Naive thymus-derived CD8-positive, alpha-beta T cell (primary cell): ENCODE measurements at regions not wholly inside any gene's neighbourhood (a gene's known extent, or its start where the extent isn't known, plus 50 kb on each side); places are given as distances from the start of the nearest gene placed in this dataset.

Source experiments
- ATAC-seq, 2 donors: fragments of 150-1000 bp; cut with Tn5 transposase in 1 of 2; sonication (Bioruptor Pico), chemical (Tn5 transposase) in 1 of 2; 1 replicate in 1 of 2; 2 replicates in 1 of 2; pipeline ENCODE4 v1.10.0; 2021; ENCODE audit warnings: mild to moderate bottlenecking in 2 of 2, moderate library complexity in 2 of 2
- POLR2A ChIA-PET: fragments of 350-600 bp; sonication (Branson Sonifier 250); formaldehyde crosslinking; loops from one replicate; lab custom pipeline; 2021; ENCODE audit warnings: antibody characterized with exemption; lab: Charles Lee
- DNase-seq, 10 donors: peaks; one replicate each; pipeline versions ENCODE4 v3.0.0 to v3.0.0-alpha.2; 2020 to 2022
- H3K27ac Mint-ChIP-seq, 10 donors: one replicate each; pipeline ENCODE4 v1.8.0; 2020 to 2022; ENCODE audit warnings: mild to moderate bottlenecking in 10 of 10, mixed read lengths in 10 of 10, moderate library complexity in 4 of 10, inconsistent platforms in 1 of 10
- H3K27me3 Mint-ChIP-seq, 5 donors: one replicate each; pipeline ENCODE4 v1.8.0; 2021 to 2022; ENCODE audit warnings: mixed read lengths in 5 of 5
- H3K36me3 Mint-ChIP-seq, 3 donors: one replicate each; pipeline ENCODE4 v1.8.0; 2020 to 2022; ENCODE audit warnings: mixed read lengths in 3 of 3, mild to moderate bottlenecking in 2 of 3, inconsistent platforms in 1 of 3
- H3K4me1 Mint-ChIP-seq, 4 donors: one replicate each; pipeline ENCODE4 v1.8.0; 2021 to 2022; ENCODE audit warnings: mixed read lengths in 4 of 4
- H3K4me3 Mint-ChIP-seq, 10 donors: one replicate each; pipeline ENCODE4 v1.8.0; 2020 to 2022; ENCODE audit warnings: mild to moderate bottlenecking in 10 of 10, mixed read lengths in 10 of 10, moderate library complexity in 6 of 10, inconsistent platforms in 1 of 10
- H3K9me3 Mint-ChIP-seq, 9 donors: one replicate each; pipeline ENCODE4 v1.8.0; 2020 to 2022; ENCODE audit warnings: mixed read lengths in 9 of 9, mild to moderate bottlenecking in 3 of 9, inconsistent platforms in 1 of 9, moderate library complexity in 1 of 9

DNA sequence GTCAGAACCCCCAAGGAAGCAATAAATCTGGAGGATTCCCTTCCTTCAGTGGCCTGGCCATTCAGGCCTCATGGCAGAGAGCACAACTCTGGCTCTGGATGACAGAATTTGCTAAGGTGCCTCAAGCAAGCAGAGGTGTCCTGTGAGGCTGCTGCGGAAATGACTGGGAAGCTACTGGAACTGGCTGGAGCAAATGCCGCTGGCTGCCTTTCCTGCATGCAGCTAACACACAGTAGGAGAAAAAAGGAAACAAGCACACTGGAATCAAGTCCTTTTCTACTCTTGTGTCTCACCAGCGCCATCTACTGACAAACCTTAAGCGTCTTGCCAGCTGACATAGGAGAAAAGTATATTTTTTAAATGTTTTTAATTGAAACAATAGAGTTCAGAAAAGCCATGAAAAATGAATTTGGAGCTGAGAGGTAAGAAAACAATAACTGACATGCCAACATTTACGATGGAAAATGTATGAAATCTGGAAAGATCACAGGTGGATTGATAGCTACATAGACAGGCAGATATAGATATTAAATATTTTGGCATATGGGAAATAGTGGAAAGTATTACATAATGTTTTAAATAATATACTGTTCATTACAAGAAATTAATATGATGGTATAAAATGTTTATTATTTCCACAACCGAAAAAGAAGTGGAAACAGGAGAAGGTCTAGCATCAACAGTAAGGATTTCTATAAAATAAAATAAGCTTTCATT is 951.6 kb downstream of the ANKRD7 start:
- Mint-ChIP-seq H3K9me3 (no peaks in the 10 kb centered on the region), H3K4me1 (no peaks in the 10 kb centered on the region), H3K27me3 (peaks cover 0 to 1% (median 0%) of the 10 kb centered on the region in 5 donors), H3K4me3 (no peak overlapping the region), H3K36me3 (no peaks in the 10 kb centered on the region), H3K27ac (no peak overlapping the region)
- ATAC-seq (no peak), DNase-seq (no peak)
- POLR2A ChIA-PET, result no interaction called here

DNA sequence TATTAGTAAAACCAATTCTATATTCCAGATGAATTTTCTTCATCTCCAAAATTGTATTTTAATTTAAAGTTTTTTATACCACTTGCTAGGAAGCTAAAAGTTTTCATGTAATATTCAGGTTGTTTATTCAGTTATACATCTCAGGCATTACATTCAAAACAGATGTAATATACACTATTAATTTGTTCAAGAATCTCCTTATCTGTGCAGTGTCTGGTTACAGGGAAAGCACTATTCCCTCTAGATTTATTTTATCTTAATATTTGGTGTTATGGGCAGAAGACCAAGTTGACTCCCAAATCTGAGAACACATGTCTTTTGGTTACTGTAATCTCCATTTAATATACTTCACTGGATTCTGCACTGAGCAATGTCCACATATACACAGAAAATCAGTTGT is 953.4 kb downstream of the ANKRD7 start:
- no peak for ATAC-seq

DNA sequence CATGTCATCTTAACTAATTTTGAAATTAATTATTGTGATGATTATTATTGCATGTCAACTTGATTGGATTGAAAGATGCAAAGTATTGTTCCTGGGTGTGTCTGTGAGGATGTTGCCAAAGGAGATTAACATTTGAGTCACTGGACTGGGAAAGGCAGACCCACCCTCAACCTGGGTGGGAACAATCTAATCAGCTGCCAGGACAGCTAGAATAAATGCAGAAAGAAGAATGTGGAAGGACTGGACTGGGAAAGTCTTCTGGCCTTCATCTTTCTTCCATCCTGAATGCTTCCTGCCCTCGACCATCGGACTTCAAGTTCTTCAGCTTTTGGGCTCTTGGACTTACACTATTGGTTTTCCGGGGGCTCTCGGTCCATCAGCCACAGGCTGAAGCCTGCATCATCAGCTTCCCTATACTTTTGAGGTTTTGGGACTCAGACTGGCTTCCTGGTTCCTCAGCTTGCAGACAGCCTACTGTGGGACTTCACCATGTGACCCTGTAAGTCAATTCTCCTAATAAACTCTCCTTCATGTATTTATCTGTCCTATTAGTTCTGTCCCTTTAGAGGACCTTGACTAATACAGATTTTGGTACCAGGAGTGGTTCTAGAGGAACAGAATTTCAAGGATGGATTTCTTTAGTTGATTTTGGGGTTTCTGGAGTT is 959.8 kb downstream of the ANKRD7 start:
- no peaks in the 10 kb centered on the region for H3K4me1 Mint-ChIP-seq
- H3K36me3 Mint-ChIP-seq, result no peaks in the 10 kb centered on the region
- no peak for DNase-seq
- POLR2A ChIA-PET, result no interaction called here
- H3K4me3 Mint-ChIP-seq, result no peak overlapping the region
- no peak overlapping the region for H3K27ac Mint-ChIP-seq
- H3K27me3 Mint-ChIP-seq, result no peaks in the 10 kb centered on the region
- ATAC-seq, result no peak
- peaks cover 0 to 19% (median 3%) of the 10 kb centered on the region in 9 donors for H3K9me3 Mint-ChIP-seq

More for the DNA sequence above, 953.4 kb downstream of the ANKRD7 start:
- Mint-ChIP-seq H3K4me3 (no peak overlapping the region), H3K27me3 (peaks cover 0 to 1% (median 0%) of the 10 kb centered on the region in 5 donors), H3K9me3 (peaks cover 0 to 9% (median 0%) of the 10 kb centered on the region in 9 donors), H3K4me1 (no peaks in the 10 kb centered on the region), H3K36me3 (no peaks in the 10 kb centered on the region), H3K27ac (no peak overlapping the region)
- POLR2A ChIA-PET, result no interaction called here
- DNase-seq, result no peak

DNA sequence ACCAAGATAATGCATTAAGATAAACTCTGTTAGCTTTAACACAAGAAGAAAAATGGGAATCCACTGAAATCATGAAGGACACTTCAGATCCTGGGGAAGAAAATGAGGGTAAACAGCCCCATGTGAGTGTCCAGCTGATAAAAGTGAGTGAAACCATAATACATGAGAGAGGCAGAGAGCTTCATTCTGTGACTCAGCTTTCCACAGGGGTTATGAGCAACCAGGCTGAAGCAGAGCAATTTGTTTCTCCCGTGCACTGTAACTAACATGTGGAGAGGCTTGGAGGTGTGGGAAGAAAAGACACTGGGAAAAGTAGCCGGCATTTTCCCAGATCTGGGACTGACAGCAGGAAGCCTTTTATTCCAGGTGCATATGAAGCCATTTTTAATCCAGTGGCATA is 971.7 kb downstream of the ANKRD7 start:
- peak overlapping the region in 1 of 10 donors; percentile 40 for H3K27ac Mint-ChIP-seq
- H3K27me3 Mint-ChIP-seq, result no peaks in the 10 kb centered on the region
- POLR2A ChIA-PET, result no interaction called here
- no peak for ATAC-seq
- no peaks in the 10 kb centered on the region for H3K36me3 Mint-ChIP-seq
- H3K4me3 Mint-ChIP-seq, result no peak overlapping the region
- no peaks in the 10 kb centered on the region for H3K4me1 Mint-ChIP-seq
- peaks cover 0 to 8% (median 0%) of the 10 kb centered on the region in 9 donors for H3K9me3 Mint-ChIP-seq
- no peak for DNase-seq

DNA sequence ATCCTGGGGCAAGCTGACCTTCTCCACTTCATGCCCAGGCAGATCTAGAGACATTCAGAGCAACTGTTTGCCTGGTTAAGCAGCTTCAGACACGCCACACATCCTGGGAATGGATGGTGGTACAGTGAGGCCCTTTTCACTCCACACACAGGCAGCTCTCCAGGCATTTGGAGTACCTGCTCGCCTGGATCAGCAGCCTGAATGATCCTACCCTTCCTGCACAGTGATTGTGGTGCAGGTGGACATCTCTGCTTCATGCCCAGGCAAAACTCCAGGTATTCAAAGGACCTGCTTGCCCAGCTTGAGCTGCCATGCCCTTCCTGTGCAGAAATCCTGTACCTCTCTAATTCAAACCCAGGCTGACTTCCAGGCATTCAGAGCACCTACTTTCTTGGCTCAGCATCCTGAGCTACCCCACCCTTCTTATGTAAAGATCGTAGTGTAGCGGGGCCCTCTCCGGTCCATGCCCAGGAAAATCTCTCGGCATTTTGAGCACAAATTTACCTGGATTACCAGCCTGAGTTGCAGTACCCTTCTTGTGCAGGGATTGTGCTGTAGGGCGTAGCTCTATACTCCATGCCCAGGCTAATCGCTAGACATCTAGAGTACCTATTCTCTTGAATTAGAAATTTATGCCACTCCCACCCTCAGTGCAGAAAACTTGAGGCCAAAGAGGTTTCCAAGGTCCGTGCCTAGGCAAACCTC is 972.8 kb downstream of the ANKRD7 start:
- no peak for ATAC-seq
- Mint-ChIP-seq H3K36me3 (no peaks in the 10 kb centered on the region), H3K9me3 (peaks cover 0 to 8% (median 0%) of the 10 kb centered on the region in 9 donors), H3K27ac (no peak overlapping the region), H3K4me1 (no peaks in the 10 kb centered on the region), H3K27me3 (no peaks in the 10 kb centered on the region), H3K4me3 (no peak overlapping the region)
- DNase-seq, result no peak
- POLR2A ChIA-PET, result no interaction called here

DNA sequence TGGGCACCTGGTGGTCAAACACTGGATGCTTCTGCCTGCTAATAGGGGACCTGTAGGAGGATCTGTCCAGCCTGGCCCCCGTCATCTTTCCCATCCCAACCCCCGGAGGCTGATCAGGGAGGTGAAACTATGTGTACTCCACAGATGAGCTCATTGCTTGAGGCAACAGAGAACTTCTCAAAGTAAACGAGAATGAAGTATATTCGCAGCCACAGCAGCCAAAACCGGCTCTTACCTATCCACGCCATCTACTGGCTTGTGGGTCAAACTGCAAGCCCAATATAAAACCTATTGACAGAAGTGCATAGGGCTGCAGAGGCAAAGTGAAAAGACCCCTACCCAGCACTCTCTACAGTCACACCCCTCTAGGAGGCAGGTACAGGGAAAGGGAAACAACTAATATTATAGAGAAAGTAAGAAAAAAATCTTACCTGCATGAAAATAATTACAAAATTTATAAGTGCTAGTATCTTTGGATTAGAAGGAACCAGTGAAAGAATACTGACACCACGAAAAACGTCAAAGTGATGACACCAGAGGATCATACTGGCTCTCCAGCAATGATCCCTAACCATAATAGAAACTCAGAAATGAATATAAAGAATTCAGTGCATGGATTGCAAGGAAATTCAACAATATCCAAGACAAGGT is 973.5 kb downstream of the ANKRD7 start:
- Mint-ChIP-seq H3K27ac (no peak overlapping the region), H3K27me3 (no peaks in the 10 kb centered on the region), H3K4me1 (no peaks in the 10 kb centered on the region), H3K36me3 (no peaks in the 10 kb centered on the region), H3K9me3 (peaks cover 0 to 8% (median 0%) of the 10 kb centered on the region in 9 donors), H3K4me3 (no peak overlapping the region)
- POLR2A ChIA-PET, result no interaction called here
- ATAC-seq (no peak), DNase-seq (no peak)

DNA sequence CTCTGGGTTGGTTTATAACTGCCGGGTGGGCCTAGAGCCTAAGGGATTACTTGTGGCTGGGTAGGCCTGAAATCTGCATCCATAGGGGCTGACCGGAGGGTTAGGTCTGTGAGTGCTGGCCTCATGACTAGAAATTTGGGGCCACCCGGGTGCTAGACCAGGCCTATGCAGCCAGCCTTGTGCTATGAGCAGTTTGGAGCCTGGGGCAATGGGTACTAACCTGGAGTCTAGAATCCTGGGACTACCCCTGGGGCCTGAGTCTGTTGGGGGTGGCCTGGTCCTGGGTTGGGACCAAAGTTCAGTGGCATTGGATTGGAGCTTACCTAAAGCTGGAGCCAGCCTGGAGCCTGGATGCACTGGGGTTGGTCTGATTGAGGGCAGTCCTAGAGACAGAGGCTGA is 995.2 kb downstream of the ANKRD7 start:
- Mint-ChIP-seq H3K4me1 (peaks cover 0 to 2% (median 0%) of the 10 kb centered on the region in 4 donors), H3K27ac (no peak overlapping the region), H3K27me3 (no peaks in the 10 kb centered on the region), H3K9me3 (peaks cover 0 to 15% (median 9%) of the 10 kb centered on the region in 9 donors), H3K4me3 (no peak overlapping the region), H3K36me3 (no peaks in the 10 kb centered on the region)
- DNase-seq (no peak), ATAC-seq (no peak)
- POLR2A ChIA-PET, result no interaction called here

DNA sequence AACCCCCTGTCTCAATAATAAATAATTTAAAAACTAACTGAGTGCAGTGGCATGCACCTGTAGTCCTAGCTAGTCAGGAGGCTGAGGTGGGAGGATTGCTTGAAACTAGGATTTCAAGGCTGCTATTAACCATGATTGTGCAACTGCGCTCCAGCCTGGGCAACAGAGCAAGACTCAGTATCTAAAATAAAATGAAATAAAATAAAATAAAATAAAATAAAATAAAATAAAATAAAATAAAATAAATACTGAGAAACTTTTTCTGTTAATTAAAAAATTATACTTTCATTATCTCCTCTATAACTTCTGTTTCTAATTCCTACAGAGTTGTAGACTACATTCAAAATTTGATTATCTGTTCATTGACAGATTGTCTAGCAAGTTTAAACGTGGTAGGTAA is 999.4 kb downstream of the ANKRD7 start:
- ATAC-seq, result no peak
- no peak overlapping the region for H3K27ac Mint-ChIP-seq
- POLR2A ChIA-PET, result no interaction called here
- H3K9me3 Mint-ChIP-seq, result peaks cover 0 to 23% (median 4%) of the 10 kb centered on the region in 9 donors
- no peaks in the 10 kb centered on the region for H3K27me3 Mint-ChIP-seq
- H3K4me1 Mint-ChIP-seq, result peaks cover 0 to 2% (median 0%) of the 10 kb centered on the region in 4 donors
- no peaks in the 10 kb centered on the region for H3K36me3 Mint-ChIP-seq
- H3K4me3 Mint-ChIP-seq, result no peak overlapping the region
- DNase-seq, result no peak

DNA sequence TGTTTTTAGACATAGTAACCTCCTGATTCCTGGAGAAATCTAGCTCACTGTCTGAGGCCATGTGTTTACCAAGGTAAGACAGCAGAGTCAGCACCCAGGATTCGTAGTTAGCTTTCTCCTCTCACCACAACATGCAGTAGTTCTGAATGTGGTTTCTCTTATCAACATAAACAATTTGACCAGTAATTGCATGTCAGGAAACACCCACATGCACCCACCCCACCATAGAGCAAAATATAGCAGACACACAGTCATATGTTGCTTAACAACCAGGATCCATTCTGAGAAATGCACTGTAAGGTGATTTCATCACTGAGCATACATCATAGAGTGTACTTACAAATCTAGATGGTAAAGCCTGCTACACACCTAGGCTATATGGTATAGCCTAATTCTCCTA is 1004.0 kb downstream of the ANKRD7 start:
- POLR2A ChIA-PET, result no interaction called here
- Mint-ChIP-seq H3K27ac (no peak overlapping the region), H3K4me1 (no peaks in the 10 kb centered on the region), H3K4me3 (no peak overlapping the region), H3K27me3 (no peaks in the 10 kb centered on the region), H3K36me3 (no peaks in the 10 kb centered on the region), H3K9me3 (peaks cover 0 to 23% (median 4%) of the 10 kb centered on the region in 9 donors)
- ATAC-seq (no peak), DNase-seq (no peak)

DNA sequence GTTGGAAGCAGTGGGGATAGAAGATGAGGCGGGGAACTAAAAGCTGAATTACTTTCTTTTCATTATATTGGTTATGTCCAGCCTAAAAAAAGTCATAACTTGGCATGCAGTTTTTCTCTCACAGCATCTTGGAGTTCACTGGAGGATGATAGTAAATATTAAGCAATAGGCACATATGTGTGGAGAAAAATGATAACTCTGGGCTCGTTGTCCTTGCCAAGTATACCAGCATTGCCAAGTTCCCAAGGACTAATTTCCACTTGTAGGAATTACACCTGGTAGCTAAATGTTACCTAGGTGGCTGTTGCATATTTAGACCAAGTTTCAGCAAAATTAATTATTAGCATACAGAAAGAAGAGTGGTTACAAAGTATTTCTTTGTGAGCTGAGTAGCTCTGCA is 1007.6 kb downstream of the ANKRD7 start:
- POLR2A ChIA-PET, result no interaction called here
- no peak for ATAC-seq
- Mint-ChIP-seq H3K27ac (no peak overlapping the region), H3K36me3 (no peaks in the 10 kb centered on the region), H3K27me3 (no peaks in the 10 kb centered on the region), H3K4me3 (no peak overlapping the region), H3K9me3 (peaks cover 0 to 22% (median 4%) of the 10 kb centered on the region in 9 donors), H3K4me1 (no peaks in the 10 kb centered on the region)
- DNase-seq, result no peak

DNA sequence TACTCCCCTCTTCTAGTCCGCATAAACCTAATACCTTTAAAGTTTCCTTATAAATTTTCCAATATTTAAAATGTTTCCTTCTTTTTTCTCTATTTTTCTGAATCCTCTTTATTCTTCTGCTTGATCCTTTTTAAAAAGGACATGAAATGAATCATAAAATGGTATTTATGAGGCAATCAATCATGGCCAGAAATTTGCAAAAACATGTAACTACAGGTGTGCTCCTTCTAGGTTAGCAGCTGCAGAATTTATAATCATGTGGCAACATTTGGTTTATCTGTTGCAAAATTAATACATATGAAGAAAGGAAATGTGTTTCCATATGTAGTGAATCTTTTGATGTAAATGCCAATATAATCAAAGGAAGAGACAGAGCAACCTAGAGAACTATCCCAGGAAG is 1008.5 kb downstream of the ANKRD7 start:
- H3K4me3 Mint-ChIP-seq, result no peak overlapping the region

DNA sequence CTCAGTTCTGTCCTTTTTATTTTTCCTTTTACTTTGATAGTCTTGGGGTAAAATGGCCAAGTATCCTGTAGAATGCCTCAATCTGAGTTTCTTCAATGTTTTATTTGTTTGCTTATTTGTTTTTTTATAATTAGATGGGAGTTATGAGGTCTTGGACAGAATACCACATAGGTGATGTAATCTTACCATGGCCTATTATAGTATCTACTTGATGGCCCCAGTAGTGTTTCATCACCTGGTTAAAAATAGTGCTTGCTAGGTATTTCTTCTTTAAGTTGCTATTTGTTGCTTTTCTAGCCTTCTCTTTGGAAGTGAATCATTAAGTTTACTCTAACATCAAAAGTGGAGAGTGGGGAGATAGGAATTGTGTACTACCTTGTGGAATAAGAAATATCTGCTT is 1020.0 kb upstream of the KCND2 start:
- peaks cover 0 to 1% (median 0%) of the 10 kb centered on the region in 9 donors for H3K9me3 Mint-ChIP-seq
- no peak overlapping the region for H3K27ac Mint-ChIP-seq

More for the DNA sequence above, 1008.5 kb downstream of the ANKRD7 start:
- Mint-ChIP-seq H3K36me3 (no peaks in the 10 kb centered on the region), H3K9me3 (peaks cover 0 to 20% (median 4%) of the 10 kb centered on the region in 9 donors), H3K27ac (no peak overlapping the region), H3K27me3 (no peaks in the 10 kb centered on the region), H3K4me1 (no peaks in the 10 kb centered on the region)
- ATAC-seq (no peak), DNase-seq (no peak)
- POLR2A ChIA-PET, result no interaction called here

DNA sequence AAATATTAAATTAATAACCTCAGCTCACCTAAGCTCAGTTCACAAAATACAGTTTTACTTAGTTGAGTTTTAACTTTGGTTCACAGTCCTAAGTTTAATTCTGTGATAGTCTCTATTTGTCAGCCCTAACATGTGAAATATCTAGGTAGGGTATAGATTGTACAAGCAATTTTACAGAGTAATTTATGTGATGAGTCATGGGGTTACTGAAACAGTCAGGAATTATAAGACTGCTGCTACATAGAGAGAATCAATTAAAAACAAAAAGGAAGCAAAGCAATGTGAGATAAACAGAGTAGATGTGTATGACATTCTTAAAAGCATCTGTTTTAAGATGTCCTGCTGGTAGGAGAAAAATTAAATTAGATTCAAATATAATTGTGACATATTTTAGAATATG is 1018.2 kb upstream of the KCND2 start:
- Mint-ChIP-seq H3K4me3 (no peak overlapping the region), H3K4me1 (no peaks in the 10 kb centered on the region), H3K27me3 (no peaks in the 10 kb centered on the region), H3K36me3 (no peaks in the 10 kb centered on the region), H3K9me3 (peaks cover 0 to 5% (median 0%) of the 10 kb centered on the region in 9 donors), H3K27ac (no peak overlapping the region)
- ATAC-seq (no peak), DNase-seq (no peak)
- POLR2A ChIA-PET, result no interaction called here

More for the DNA sequence above, 1020.0 kb upstream of the KCND2 start:
- H3K4me3 Mint-ChIP-seq, result no peak overlapping the region
- POLR2A ChIA-PET, result no interaction called here
- DNase-seq, result no peak
- no peak for ATAC-seq
- H3K27me3 Mint-ChIP-seq, result no peaks in the 10 kb centered on the region
- H3K36me3 Mint-ChIP-seq, result no peaks in the 10 kb centered on the region
- H3K4me1 Mint-ChIP-seq, result no peaks in the 10 kb centered on the region
